ENCODE measurements at regions not wholly inside any gene's neighbourhood (a gene's known extent, or its start where the extent isn't known, plus 50 kb on each side); places are given as distances from the start of the nearest gene placed in this dataset.

GRCh38 chr4:93996895-93997294, 168.3 kb downstream of the ATOH1 start:
- Histone ChIP-seq H3K36me3 (ENCODE audit: low read depth) (no peaks in the 10 kb centered on the region), H3K4me1 (ENCODE audit: insufficient read depth) (no peaks in the 10 kb centered on the region), H3K79me2 (ENCODE audit: insufficient read depth) (no peaks in the 10 kb centered on the region), H3K4me3 (no peak overlapping the region), H3K9ac (no peak overlapping the region), H4K20me1 (ENCODE audit: insufficient read depth) (no peaks in the 10 kb centered on the region), H3K9me2 (ENCODE audit: insufficient read depth) (no peaks in the 10 kb centered on the region), H3K9me3 (ENCODE audit: low read depth) (no peaks in the 10 kb centered on the region), H3K27ac (no peak overlapping the region), H3F3A (ENCODE audit: insufficient read depth) (no peaks in the 10 kb centered on the region), H3K27me3 (replicated peaks; ENCODE audit: insufficient read depth) (no peaks in the 10 kb centered on the region), H3K4me2 (ENCODE audit: unreplicated experiment) (no peak overlapping the region), H2AFZ (no peak overlapping the region)
- no peak for DNase-seq
- WGBS, 2 experiments (ENCODE audit: low coverage in 1 of 2, low lambda C conversion rate in 2 of 2, missing lambda C conversion rate in 2 of 2), result 11 to 15% methylated on average over 1 of the region's 1 CpG
- in situ Hi-C loops (cut with MboI), result no loop called here
- TF ChIP-seq EZH2phosphoT487 (IDR thresholded peaks at IDR 0.05; ENCODE audit: insufficient read depth, low read depth) (no peak), EZH2 (IDR thresholded peaks at IDR 0.05; ENCODE audit: insufficient read depth, poor library complexity, severe bottlenecking) (no peak)

- Histone ChIP-seq H3K27me3 (replicated peaks; ENCODE audit: insufficient read depth) (no peaks in the 10 kb centered on the region), H3F3A (ENCODE audit: insufficient read depth) (no peaks in the 10 kb centered on the region), H3K36me3 (ENCODE audit: low read depth) (no peaks in the 10 kb centered on the region), H3K79me2 (ENCODE audit: insufficient read depth) (no peaks in the 10 kb centered on the region), H2AFZ (no peak overlapping the region), H3K27ac (no peak overlapping the region), H3K4me2 (ENCODE audit: unreplicated experiment) (no peak overlapping the region), H3K9me2 (ENCODE audit: insufficient read depth) (no peaks in the 10 kb centered on the region), H3K9ac (no peak overlapping the region), H3K4me1 (ENCODE audit: insufficient read depth) (no peaks in the 10 kb centered on the region), H4K20me1 (ENCODE audit: insufficient read depth) (no peaks in the 10 kb centered on the region), H3K4me3 (no peak overlapping the region), H3K9me3 (ENCODE audit: low read depth) (no peaks in the 10 kb centered on the region)
- no peak for TF ChIP-seq EZH2phosphoT487 (IDR thresholded peaks at IDR 0.05; ENCODE audit: insufficient read depth, low read depth)
- TF ChIP-seq EZH2 (IDR thresholded peaks at IDR 0.05; ENCODE audit: insufficient read depth, poor library complexity, severe bottlenecking), result no peak
- 0% methylated on average over 1 of the region's 1 CpG for WGBS, 2 experiments (ENCODE audit: low coverage in 1 of 2, low lambda C conversion rate in 2 of 2, missing lambda C conversion rate in 2 of 2)
- in situ Hi-C loops (cut with MboI), result no loop called here
- DNase-seq, result no peak
Observed at GRCh38 chr4:94000559-94000958, 172.0 kb downstream of the ATOH1 start.

GRCh38 chr4:94006932-94007331, 178.4 kb downstream of the ATOH1 start:
- H4K20me1 ChIP-seq (ENCODE audit: insufficient read depth), result no peaks in the 10 kb centered on the region
- TF ChIP-seq EZH2 (IDR thresholded peaks at IDR 0.05; ENCODE audit: insufficient read depth, poor library complexity, severe bottlenecking), result no peak
- no peak for TF ChIP-seq EZH2phosphoT487 (IDR thresholded peaks at IDR 0.05; ENCODE audit: insufficient read depth, low read depth)
- H3K27me3 ChIP-seq (replicated peaks; ENCODE audit: insufficient read depth), result no peaks in the 10 kb centered on the region
- H2AFZ ChIP-seq, result no peak overlapping the region
- no peaks in the 10 kb centered on the region for H3F3A ChIP-seq (ENCODE audit: insufficient read depth)
- H3K4me1 ChIP-seq (ENCODE audit: insufficient read depth), result no peaks in the 10 kb centered on the region
- no peaks in the 10 kb centered on the region for H3K9me2 ChIP-seq (ENCODE audit: insufficient read depth)
- in situ Hi-C loops (cut with MboI), result no loop called here
- no peak overlapping the region for H3K9ac ChIP-seq
- no peak for DNase-seq
- H3K4me3 ChIP-seq, result no peak overlapping the region
- no peaks in the 10 kb centered on the region for H3K36me3 ChIP-seq (ENCODE audit: low read depth)
- 0 to 8% methylated on average over 1 of the region's 1 CpG for WGBS, 2 experiments (ENCODE audit: low coverage in 1 of 2, low lambda C conversion rate in 2 of 2, missing lambda C conversion rate in 2 of 2)
- no peak overlapping the region for H3K27ac ChIP-seq
- no peaks in the 10 kb centered on the region for H3K9me3 ChIP-seq (ENCODE audit: low read depth)
- no peaks in the 10 kb centered on the region for H3K79me2 ChIP-seq (ENCODE audit: insufficient read depth)
- H3K4me2 ChIP-seq (ENCODE audit: unreplicated experiment), result no peak overlapping the region

GRCh38 chr4:94011190-94011589, 182.6 kb downstream of the ATOH1 start:
- in situ Hi-C loops (cut with MboI), result no loop called here
- Histone ChIP-seq H4K20me1 (ENCODE audit: insufficient read depth) (no peaks in the 10 kb centered on the region), H3K4me1 (ENCODE audit: insufficient read depth) (no peaks in the 10 kb centered on the region), H3K9ac (no peak overlapping the region), H3K79me2 (ENCODE audit: insufficient read depth) (no peaks in the 10 kb centered on the region), H3K4me2 (ENCODE audit: unreplicated experiment) (no peak overlapping the region), H3F3A (ENCODE audit: insufficient read depth) (no peaks in the 10 kb centered on the region), H2AFZ (no peak overlapping the region), H3K4me3 (no peak overlapping the region), H3K27ac (no peak overlapping the region), H3K9me2 (ENCODE audit: insufficient read depth) (no peaks in the 10 kb centered on the region), H3K27me3 (replicated peaks; ENCODE audit: insufficient read depth) (no peaks in the 10 kb centered on the region), H3K9me3 (ENCODE audit: low read depth) (no peaks in the 10 kb centered on the region), H3K36me3 (ENCODE audit: low read depth) (no peaks in the 10 kb centered on the region)
- 7 to 13% methylated on average over 2 of the region's 2 CpGs for WGBS, 2 experiments (ENCODE audit: low coverage in 1 of 2, low lambda C conversion rate in 2 of 2, missing lambda C conversion rate in 2 of 2)
- no peak for TF ChIP-seq EZH2 (IDR thresholded peaks at IDR 0.05; ENCODE audit: insufficient read depth, poor library complexity, severe bottlenecking)
- no peak for TF ChIP-seq EZH2phosphoT487 (IDR thresholded peaks at IDR 0.05; ENCODE audit: insufficient read depth, low read depth)
- DNase-seq, result no peak

GRCh38 chr4:94014484-94015136, 186.1 kb downstream of the ATOH1 start:
- H3K27me3 ChIP-seq (replicated peaks; ENCODE audit: insufficient read depth), result no peaks in the 10 kb centered on the region
- no peak for DNase-seq
- no peak overlapping the region for H3K9ac ChIP-seq
- H3K79me2 ChIP-seq (ENCODE audit: insufficient read depth), result no peaks in the 10 kb centered on the region
- no peaks in the 10 kb centered on the region for H3K9me3 ChIP-seq (ENCODE audit: low read depth)
- H2AFZ ChIP-seq, result no peak overlapping the region
- H3K4me2 ChIP-seq (ENCODE audit: unreplicated experiment), result no peak overlapping the region
- no peaks in the 10 kb centered on the region for H3F3A ChIP-seq (ENCODE audit: insufficient read depth)
- H3K9me2 ChIP-seq (ENCODE audit: insufficient read depth), result no peaks in the 10 kb centered on the region
- in situ Hi-C loops (cut with MboI), result no loop called here
- no peak for TF ChIP-seq EZH2 (IDR thresholded peaks at IDR 0.05; ENCODE audit: insufficient read depth, poor library complexity, severe bottlenecking)
- no peak for TF ChIP-seq EZH2phosphoT487 (IDR thresholded peaks at IDR 0.05; ENCODE audit: insufficient read depth, low read depth)
- no peaks in the 10 kb centered on the region for H3K4me1 ChIP-seq (ENCODE audit: insufficient read depth)
- no peaks in the 10 kb centered on the region for H3K36me3 ChIP-seq (ENCODE audit: low read depth)
- no peaks in the 10 kb centered on the region for H4K20me1 ChIP-seq (ENCODE audit: insufficient read depth)
- H3K4me3 ChIP-seq, result no peak overlapping the region
- WGBS, 2 experiments (ENCODE audit: low coverage in 1 of 2, low lambda C conversion rate in 2 of 2, missing lambda C conversion rate in 2 of 2), result 18 to 24% methylated on average over 3 of the region's 3 CpGs
- no peak overlapping the region for H3K27ac ChIP-seq

Data from GM23248 (cell line).